ENCODE measurements at regions not wholly inside any gene's neighbourhood (a gene's known extent, or its start where the extent isn't known, plus 50 kb on each side); places are given as distances from the start of the nearest gene placed in this dataset.

GRCh38 chr6:133632906-133633305 is 256.0 kb upstream of the TCF21 start:
- in situ Hi-C loops (cut with MboI; ENCODE audit: low sequenced_read_pairs) = no loop called here
- H3K9me1 ChIP-seq (ENCODE audit: insufficient read depth, low read length) = peaks cover 18% of the 10 kb centered on the region
- peak overlapping the region; percentile 100 for H2BK15ac ChIP-seq (ENCODE audit: low read depth, low read length)
- no peak overlapping the region for H3K9ac ChIP-seq (ENCODE audit: low read depth, low read length)
- CTCF ChIA-PET = interaction anchor here (0.9 to 2.2 kb wide), 2 partner anchors 12 to 266 kb away, joined by 3 to 9 read pairs; no protein-coding TSS in a partner anchor
- no peaks in the 10 kb centered on the region for H3K9me3 ChIP-seq (ENCODE audit: control insufficient read depth, insufficient read depth, low read length)
- ATAC-seq (ENCODE audit: low read depth) = no peak
- no peak overlapping the region for H3K56ac ChIP-seq (ENCODE audit: extremely low read depth, insufficient read depth, low read length)
- WGBS, 2 experiments (ENCODE audit: extremely low coverage in 2 of 2, insufficient read length in 1 of 2) = no CpG with 5 or more reads among the region's 2 CpGs
- H3K14ac ChIP-seq (replicated peaks; ENCODE audit: low read depth, low read length) = peak overlapping the region; percentile 82
- H2AK5ac ChIP-seq (ENCODE audit: low read depth, low read length) = peak overlapping the region; percentile 96
- no peak overlapping the region for H2AK9ac ChIP-seq (replicated peaks; ENCODE audit: low read depth, low read length, poor library complexity)
- H4K91ac ChIP-seq (ENCODE audit: insufficient read depth, low read depth, low read length) = peak overlapping the region; percentile 93
- POLR2A ChIA-PET (ENCODE audit: unreplicated experiment) = interaction anchor here (0.7 kb wide), 1 partner anchor 63 kb away, joined by 4 read pairs; no protein-coding TSS in a partner anchor
- H4K8ac ChIP-seq (ENCODE audit: low read depth in 2 of 2, low read length in 2 of 2) = peak overlapping the region; percentile 74 to 97
- BruUV-seq (replicated peaks) = no TSS peak
- no peak overlapping the region for H3K4me2 ChIP-seq (ENCODE audit: low read depth, low read length)
- no peaks in the 10 kb centered on the region; a peak in 1 of 4 replicates for H3K79me1 ChIP-seq (ENCODE audit: low read depth in 1 of 2, low read length in 2 of 2)
- peak overlapping the region; percentile 84 for H3K23ac ChIP-seq (ENCODE audit: low read depth, low read length)
- H2BK120ac ChIP-seq (ENCODE audit: low read depth, low read length) = peak overlapping the region; percentile 97
- no peak overlapping the region for H3K4me3 ChIP-seq (ENCODE audit: insufficient read depth, low read depth, low read length)
- no peak for TF ChIP-seq MAFK (IDR thresholded peaks at IDR 0.05; ENCODE audit: low read depth, low read length)
- TF ChIP-seq FOS (IDR thresholded peaks at IDR 0.05; ENCODE audit: low read depth, low read length) = no peak
- TF ChIP-seq CEBPB (IDR thresholded peaks at IDR 0.05; ENCODE audit: low read depth, low read length) = no peak
- no peak for TF ChIP-seq SMC3 (IDR thresholded peaks at IDR 0.05; ENCODE audit: low read depth, low read length)
- no peak for DNase-seq
- H2BK5ac ChIP-seq (ENCODE audit: low read depth, low read length, poor library complexity, severe bottlenecking) = peak overlapping the region; percentile 98
- H3K18ac ChIP-seq (ENCODE audit: low read depth, low read length) = peak overlapping the region; percentile 98
- H4K20me1 ChIP-seq (ENCODE audit: insufficient read depth, low read length) = no peaks in the 10 kb centered on the region
- peak overlapping the region; percentile 88 for H3K4ac ChIP-seq (ENCODE audit: low read depth, low read length)
- peak overlapping the region; percentile 57; the same call in 1 of the 2 replicates for H3K27ac ChIP-seq (ENCODE audit: insufficient read depth, low read length)
- H3K4me1 ChIP-seq (ENCODE audit: control insufficient read depth, insufficient read depth, low read length) = peaks cover 29% of the 10 kb centered on the region
- H2AFZ ChIP-seq (replicated peaks; ENCODE audit: low read length, poor library complexity) = no peak overlapping the region
- intact Hi-C loops (cut with micrococcal nuclease) = loop anchor here (5.0 kb wide), 1 partner anchor 129 kb away; no protein-coding TSS in a partner anchor
- H3K36me3 ChIP-seq (ENCODE audit: control insufficient read depth, insufficient read depth, low read length) = no peaks in the 10 kb centered on the region
- H4K5ac ChIP-seq (ENCODE audit: low read depth, low read length) = peak overlapping the region; percentile 94
- H3K27me3 ChIP-seq (ENCODE audit: control insufficient read depth, insufficient read depth, low read length) = no peaks in the 10 kb centered on the region
- dilution Hi-C loops (cut with HindIII; ENCODE audit: low sequenced_read_pairs, unreplicated experiment) = no loop called here
- H2BK20ac ChIP-seq (ENCODE audit: low read depth, low read length) = peak overlapping the region; percentile 98

Measured in IMR-90 (cell line).